GM23338 (cell line): ENCODE measurements at regions not wholly inside any gene's neighbourhood (a gene's known extent, or its start where the extent isn't known, plus 50 kb on each side); places are given as distances from the start of the nearest gene placed in this dataset.

Experiments used
- ATAC-seq: fragments of 200-7000 bp; cut with Tn5 transposase; 3 replicates; pipeline ENCODE4 v1.9.1; 2020
- DNase-seq: peaks from one replicate; pipeline ENCODE4 v3.0.0-alpha.2; 2015; ENCODE audit warnings: low spot score
- H2AFZ ChIP-seq: fragments of 200-600 bp; sonication (generic); 2 replicates; pipeline ENCODE4 v1.8.0; 2016; ENCODE audit warnings: antibody characterized with exemption, mild to moderate bottlenecking, moderate library complexity
- H3F3A ChIP-seq: fragments of 200-600 bp; sonication (generic); replicated peaks from 2 replicates; pipeline ENCODE4 v1.8.0; 2017; ENCODE audit warnings: antibody characterized with exemption, mixed run types, low read depth
- H3K27ac ChIP-seq: fragments of 200-600 bp; sonication (generic); 2 replicates; pipeline ENCODE4 v1.6.1; 2016; ENCODE audit warnings: low read depth
- H3K27me3 ChIP-seq: fragments of 200-600 bp; sonication (generic); 2 replicates; pipeline ENCODE4 v1.8.0; 2016; ENCODE audit warnings: mild to moderate bottlenecking, mixed run types, moderate library complexity; ENCODE audit not compliant: insufficient read depth
- H3K36me3 ChIP-seq: fragments of 200-600 bp; sonication (generic); 2 replicates; pipeline ENCODE4 v1.8.0; 2016; ENCODE audit warnings: mild to moderate bottlenecking; ENCODE audit not compliant: insufficient read depth
- H3K4me1 ChIP-seq: fragments of 200-600 bp; sonication (generic); 2 replicates; pipeline ENCODE4 v1.8.0; 2016; ENCODE audit warnings: mild to moderate bottlenecking, moderate library complexity; ENCODE audit not compliant: insufficient read depth
- H3K4me2 ChIP-seq: fragments of 200-600 bp; sonication (generic); 2 replicates; pipeline ENCODE4 v1.7.1; 2017; ENCODE audit warnings: mixed run types
- H3K4me3 ChIP-seq: fragments of 200-600 bp; sonication (generic); 2 replicates; pipeline ENCODE4 v1.6.1; 2016; ENCODE audit warnings: mixed run types
- H3K79me2 ChIP-seq: fragments of 200-600 bp; sonication (generic); replicated peaks from 2 replicates; pipeline ENCODE4 v1.8.0; 2017; ENCODE audit warnings: mild to moderate bottlenecking; ENCODE audit not compliant: insufficient read depth
- H3K9me2 ChIP-seq: fragments of 200-600 bp; sonication (generic); 2 replicates; pipeline ENCODE4 v1.8.0; 2017; ENCODE audit not compliant: insufficient read depth
- H4K20me1 ChIP-seq: fragments of 200-600 bp; sonication (generic); replicated peaks from 2 replicates; pipeline ENCODE4 v1.8.0; 2017; ENCODE audit warnings: mild to moderate bottlenecking; ENCODE audit not compliant: insufficient read depth
- H3K27ac Mint-ChIP-seq: 2 replicates; pipeline ENCODE4 v1.8.0; 2020; ENCODE audit warnings: inconsistent platforms, mild to moderate bottlenecking, moderate library complexity, mixed read lengths
- H3K27me3 Mint-ChIP-seq: 3 replicates; pipeline ENCODE4 v1.8.0; 2022; ENCODE audit warnings: low read depth, mild to moderate bottlenecking, moderate library complexity, mixed read lengths, inconsistent platforms; ENCODE audit not compliant: insufficient read depth, poor library complexity
- H3K36me3 Mint-ChIP-seq: 3 replicates; pipeline ENCODE4 v1.8.0; 2021; ENCODE audit warnings: low read depth, mild to moderate bottlenecking, inconsistent platforms, moderate library complexity, mixed read lengths
- H3K4me1 Mint-ChIP-seq: 3 replicates; pipeline ENCODE4 v1.8.0; 2020; ENCODE audit warnings: mild to moderate bottlenecking, inconsistent platforms, mixed read lengths
- H3K4me3 Mint-ChIP-seq: 3 replicates; pipeline ENCODE4 v1.8.0; 2021; ENCODE audit warnings: moderate library complexity, mild to moderate bottlenecking, inconsistent platforms, mixed read lengths
- H3K9me3 Mint-ChIP-seq: 3 replicates; pipeline ENCODE4 v1.8.0; 2020; ENCODE audit warnings: moderate library complexity, mild to moderate bottlenecking, inconsistent platforms, mixed read lengths
- CREB1 ChIP-seq: fragments of 250-450 bp; sonication (Bioruptor Pico); IDR thresholded peaks from 2 replicates; pipeline ENCODE4 v1.5.0; 2020; ENCODE audit warnings: low read depth, mild to moderate bottlenecking, moderate library complexity
- EZH2 ChIP-seq: fragments of 200-600 bp; sonication (generic); IDR thresholded peaks from one replicate; pipeline ENCODE4 v1.8.0; 2017; ENCODE audit warnings: antibody characterized with exemption, mild to moderate bottlenecking, low read depth; ENCODE audit not compliant: unreplicated experiment
- EZH2phosphoT487 ChIP-seq: fragments of 200-600 bp; sonication (generic); IDR thresholded peaks from one replicate; pipeline ENCODE4 v1.8.1; 2018; ENCODE audit warnings: antibody characterized with exemption; ENCODE audit not compliant: unreplicated experiment
- NANOG ChIP-seq: IDR thresholded peaks from 2 replicates; pipeline ENCODE4 v1.6.1; 2016; ENCODE audit warnings: antibody characterized with exemption, borderline replicate concordance
- ZNF331 ChIP-seq: fragments of 250-450 bp; sonication (Bioruptor Pico); IDR thresholded peaks from 2 replicates; pipeline ENCODE4 v1.5.0; 2020; ENCODE audit warnings: low read depth, mild to moderate bottlenecking, moderate library complexity
- TF ChIP-seq, protein P1 (sequence below): IDR thresholded peaks from one replicate; pipeline ENCODE4 v1.6.1; 2018; ENCODE audit warnings: antibody characterized with exemption; ENCODE audit not compliant: unreplicated experiment
- TF ChIP-seq, protein P2 (sequence below), 2 experiments: fragments of 200-600 bp in 1 of 2; sonication (generic) in 1 of 2; conservative IDR thresholded peaks; 2 replicates each; pipeline versions ENCODE4 v1.5.1 to v1.6.1; 2016 to 2017; ENCODE audit warnings: antibody characterized with exemption in 2 of 2, low read depth in 2 of 2, mild to moderate bottlenecking in 2 of 2, moderate library complexity in 1 of 2
- TF ChIP-seq, protein P3 (sequence below): fragments of 250-450 bp; sonication (Bioruptor Pico); IDR thresholded peaks from 2 replicates; pipeline ENCODE4 v1.5.0; 2020; ENCODE audit warnings: mild to moderate bottlenecking, moderate library complexity

DNA sequence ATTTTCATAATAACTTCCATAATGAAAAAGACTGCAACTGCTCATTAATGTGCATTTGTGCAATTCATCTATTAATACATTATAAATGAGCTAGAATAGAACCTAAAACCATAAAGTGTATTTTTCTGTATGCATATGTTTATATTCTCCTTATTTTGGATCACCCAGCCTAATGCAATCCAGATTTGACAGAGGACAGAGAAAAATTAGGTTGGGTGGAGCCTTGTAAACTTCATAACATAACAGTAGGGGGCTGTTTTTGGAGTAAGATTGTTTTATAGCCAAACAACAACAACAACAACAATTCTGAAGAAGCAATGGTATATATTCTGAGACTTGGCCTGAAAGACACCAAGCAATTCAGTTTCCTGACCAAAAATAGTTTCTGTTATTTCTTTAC, 615.3 kb upstream of the SLIT2 start:
- Histone ChIP-seq H3F3A (no peaks in the 10 kb centered on the region), H3K9me2 (peaks cover 2% of the 10 kb centered on the region; the same call in 1 of the 2 replicates), H3K4me2 (no peak overlapping the region), H3K27ac (no peak overlapping the region), H3K79me2 (no peaks in the 10 kb centered on the region), H3K4me3 (no peak overlapping the region), H4K20me1 (no peaks in the 10 kb centered on the region), H2AFZ (no peak overlapping the region), H3K27me3 (no peaks in the 10 kb centered on the region), H3K4me1 (no peaks in the 10 kb centered on the region), H3K36me3 (no peaks in the 10 kb centered on the region)
- Mint-ChIP-seq H3K27ac (no peak overlapping the region), H3K4me3 (no peak overlapping the region), H3K36me3 (peaks cover 7% of the 10 kb centered on the region; the same call in 2 of the 3 replicates), H3K4me1 (no peaks in the 10 kb centered on the region), H3K9me3 (peaks cover 40% of the 10 kb centered on the region), H3K27me3 (no peaks in the 10 kb centered on the region)
- TF ChIP-seq NANOG (no peak), EZH2phosphoT487 (no peak), CREB1 (CRISPR knock-in tag) (no peak), ZNF331 (no peak), EZH2 (no peak)
- TF ChIP-seq, protein P1, sequence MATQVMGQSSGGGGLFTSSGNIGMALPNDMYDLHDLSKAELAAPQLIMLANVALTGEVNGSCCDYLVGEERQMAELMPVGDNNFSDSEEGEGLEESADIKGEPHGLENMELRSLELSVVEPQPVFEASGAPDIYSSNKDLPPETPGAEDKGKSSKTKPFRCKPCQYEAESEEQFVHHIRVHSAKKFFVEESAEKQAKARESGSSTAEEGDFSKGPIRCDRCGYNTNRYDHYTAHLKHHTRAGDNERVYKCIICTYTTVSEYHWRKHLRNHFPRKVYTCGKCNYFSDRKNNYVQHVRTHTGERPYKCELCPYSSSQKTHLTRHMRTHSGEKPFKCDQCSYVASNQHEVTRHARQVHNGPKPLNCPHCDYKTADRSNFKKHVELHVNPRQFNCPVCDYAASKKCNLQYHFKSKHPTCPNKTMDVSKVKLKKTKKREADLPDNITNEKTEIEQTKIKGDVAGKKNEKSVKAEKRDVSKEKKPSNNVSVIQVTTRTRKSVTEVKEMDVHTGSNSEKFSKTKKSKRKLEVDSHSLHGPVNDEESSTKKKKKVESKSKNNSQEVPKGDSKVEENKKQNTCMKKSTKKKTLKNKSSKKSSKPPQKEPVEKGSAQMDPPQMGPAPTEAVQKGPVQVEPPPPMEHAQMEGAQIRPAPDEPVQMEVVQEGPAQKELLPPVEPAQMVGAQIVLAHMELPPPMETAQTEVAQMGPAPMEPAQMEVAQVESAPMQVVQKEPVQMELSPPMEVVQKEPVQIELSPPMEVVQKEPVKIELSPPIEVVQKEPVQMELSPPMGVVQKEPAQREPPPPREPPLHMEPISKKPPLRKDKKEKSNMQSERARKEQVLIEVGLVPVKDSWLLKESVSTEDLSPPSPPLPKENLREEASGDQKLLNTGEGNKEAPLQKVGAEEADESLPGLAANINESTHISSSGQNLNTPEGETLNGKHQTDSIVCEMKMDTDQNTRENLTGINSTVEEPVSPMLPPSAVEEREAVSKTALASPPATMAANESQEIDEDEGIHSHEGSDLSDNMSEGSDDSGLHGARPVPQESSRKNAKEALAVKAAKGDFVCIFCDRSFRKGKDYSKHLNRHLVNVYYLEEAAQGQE: no peak
- TF ChIP-seq, protein P2, sequence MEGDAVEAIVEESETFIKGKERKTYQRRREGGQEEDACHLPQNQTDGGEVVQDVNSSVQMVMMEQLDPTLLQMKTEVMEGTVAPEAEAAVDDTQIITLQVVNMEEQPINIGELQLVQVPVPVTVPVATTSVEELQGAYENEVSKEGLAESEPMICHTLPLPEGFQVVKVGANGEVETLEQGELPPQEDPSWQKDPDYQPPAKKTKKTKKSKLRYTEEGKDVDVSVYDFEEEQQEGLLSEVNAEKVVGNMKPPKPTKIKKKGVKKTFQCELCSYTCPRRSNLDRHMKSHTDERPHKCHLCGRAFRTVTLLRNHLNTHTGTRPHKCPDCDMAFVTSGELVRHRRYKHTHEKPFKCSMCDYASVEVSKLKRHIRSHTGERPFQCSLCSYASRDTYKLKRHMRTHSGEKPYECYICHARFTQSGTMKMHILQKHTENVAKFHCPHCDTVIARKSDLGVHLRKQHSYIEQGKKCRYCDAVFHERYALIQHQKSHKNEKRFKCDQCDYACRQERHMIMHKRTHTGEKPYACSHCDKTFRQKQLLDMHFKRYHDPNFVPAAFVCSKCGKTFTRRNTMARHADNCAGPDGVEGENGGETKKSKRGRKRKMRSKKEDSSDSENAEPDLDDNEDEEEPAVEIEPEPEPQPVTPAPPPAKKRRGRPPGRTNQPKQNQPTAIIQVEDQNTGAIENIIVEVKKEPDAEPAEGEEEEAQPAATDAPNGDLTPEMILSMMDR (conservative IDR thresholded peaks at IDR 0.05; ENCODE audit: low read depth in 2 of 2): no peak
- TF ChIP-seq, protein P3, sequence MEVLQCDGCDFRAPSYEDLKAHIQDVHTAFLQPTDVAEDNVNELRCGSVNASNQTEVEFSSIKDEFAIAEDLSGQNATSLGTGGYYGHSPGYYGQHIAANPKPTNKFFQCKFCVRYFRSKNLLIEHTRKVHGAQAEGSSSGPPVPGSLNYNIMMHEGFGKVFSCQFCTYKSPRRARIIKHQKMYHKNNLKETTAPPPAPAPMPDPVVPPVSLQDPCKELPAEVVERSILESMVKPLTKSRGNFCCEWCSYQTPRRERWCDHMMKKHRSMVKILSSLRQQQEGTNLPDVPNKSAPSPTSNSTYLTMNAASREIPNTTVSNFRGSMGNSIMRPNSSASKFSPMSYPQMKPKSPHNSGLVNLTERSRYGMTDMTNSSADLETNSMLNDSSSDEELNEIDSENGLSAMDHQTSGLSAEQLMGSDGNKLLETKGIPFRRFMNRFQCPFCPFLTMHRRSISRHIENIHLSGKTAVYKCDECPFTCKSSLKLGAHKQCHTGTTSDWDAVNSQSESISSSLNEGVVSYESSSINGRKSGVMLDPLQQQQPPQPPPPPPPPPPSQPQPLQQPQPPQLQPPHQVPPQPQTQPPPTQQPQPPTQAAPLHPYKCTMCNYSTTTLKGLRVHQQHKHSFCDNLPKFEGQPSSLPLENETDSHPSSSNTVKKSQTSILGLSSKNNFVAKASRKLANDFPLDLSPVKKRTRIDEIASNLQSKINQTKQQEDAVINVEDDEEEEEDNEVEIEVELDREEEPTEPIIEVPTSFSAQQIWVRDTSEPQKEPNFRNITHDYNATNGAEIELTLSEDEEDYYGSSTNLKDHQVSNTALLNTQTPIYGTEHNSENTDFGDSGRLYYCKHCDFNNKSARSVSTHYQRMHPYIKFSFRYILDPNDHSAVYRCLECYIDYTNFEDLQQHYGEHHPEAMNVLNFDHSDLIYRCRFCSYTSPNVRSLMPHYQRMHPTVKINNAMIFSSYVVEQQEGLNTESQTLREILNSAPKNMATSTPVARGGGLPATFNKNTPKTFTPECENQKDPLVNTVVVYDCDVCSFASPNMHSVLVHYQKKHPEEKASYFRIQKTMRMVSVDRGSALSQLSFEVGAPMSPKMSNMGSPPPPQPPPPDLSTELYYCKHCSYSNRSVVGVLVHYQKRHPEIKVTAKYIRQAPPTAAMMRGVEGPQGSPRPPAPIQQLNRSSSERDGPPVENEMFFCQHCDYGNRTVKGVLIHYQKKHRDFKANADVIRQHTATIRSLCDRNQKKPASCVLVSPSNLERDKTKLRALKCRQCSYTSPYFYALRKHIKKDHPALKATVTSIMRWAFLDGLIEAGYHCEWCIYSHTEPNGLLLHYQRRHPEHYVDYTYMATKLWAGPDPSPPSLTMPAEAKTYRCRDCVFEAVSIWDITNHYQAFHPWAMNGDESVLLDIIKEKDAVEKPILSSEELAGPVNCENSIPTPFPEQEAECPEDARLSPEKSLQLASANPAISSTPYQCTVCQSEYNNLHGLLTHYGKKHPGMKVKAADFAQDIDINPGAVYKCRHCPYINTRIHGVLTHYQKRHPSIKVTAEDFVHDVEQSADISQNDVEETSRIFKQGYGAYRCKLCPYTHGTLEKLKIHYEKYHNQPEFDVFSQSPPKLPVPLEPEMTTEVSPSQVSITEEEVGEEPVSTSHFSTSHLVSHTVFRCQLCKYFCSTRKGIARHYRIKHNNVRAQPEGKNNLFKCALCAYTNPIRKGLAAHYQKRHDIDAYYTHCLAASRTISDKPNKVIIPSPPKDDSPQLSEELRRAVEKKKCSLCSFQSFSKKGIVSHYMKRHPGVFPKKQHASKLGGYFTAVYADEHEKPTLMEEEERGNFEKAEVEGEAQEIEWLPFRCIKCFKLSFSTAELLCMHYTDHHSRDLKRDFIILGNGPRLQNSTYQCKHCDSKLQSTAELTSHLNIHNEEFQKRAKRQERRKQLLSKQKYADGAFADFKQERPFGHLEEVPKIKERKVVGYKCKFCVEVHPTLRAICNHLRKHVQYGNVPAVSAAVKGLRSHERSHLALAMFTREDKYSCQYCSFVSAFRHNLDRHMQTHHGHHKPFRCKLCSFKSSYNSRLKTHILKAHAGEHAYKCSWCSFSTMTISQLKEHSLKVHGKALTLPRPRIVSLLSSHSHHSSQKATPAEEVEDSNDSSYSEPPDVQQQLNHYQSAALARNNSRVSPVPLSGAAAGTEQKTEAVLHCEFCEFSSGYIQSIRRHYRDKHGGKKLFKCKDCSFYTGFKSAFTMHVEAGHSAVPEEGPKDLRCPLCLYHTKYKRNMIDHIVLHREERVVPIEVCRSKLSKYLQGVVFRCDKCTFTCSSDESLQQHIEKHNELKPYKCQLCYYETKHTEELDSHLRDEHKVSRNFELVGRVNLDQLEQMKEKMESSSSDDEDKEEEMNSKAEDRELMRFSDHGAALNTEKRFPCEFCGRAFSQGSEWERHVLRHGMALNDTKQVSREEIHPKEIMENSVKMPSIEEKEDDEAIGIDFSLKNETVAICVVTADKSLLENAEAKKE: no peak
- no peak for ATAC-seq
- no peak for DNase-seq
